GM18870 (cell line): ENCODE measurements at regions not wholly inside any gene's neighbourhood (a gene's known extent, or its start where the extent isn't known, plus 50 kb on each side); places are given as distances from the start of the nearest gene placed in this dataset.
A peak's percentile ranks its signal among the peaks of the same experiment; 100 is the strongest.

Experiments used
- ATAC-seq: cut with Tn5 transposase; IDR thresholded peaks from one replicate; pipeline ENCODE4 v1.9.1; 2021; ENCODE audit warnings: moderate library complexity; ENCODE audit not compliant: unreplicated experiment

DNA sequence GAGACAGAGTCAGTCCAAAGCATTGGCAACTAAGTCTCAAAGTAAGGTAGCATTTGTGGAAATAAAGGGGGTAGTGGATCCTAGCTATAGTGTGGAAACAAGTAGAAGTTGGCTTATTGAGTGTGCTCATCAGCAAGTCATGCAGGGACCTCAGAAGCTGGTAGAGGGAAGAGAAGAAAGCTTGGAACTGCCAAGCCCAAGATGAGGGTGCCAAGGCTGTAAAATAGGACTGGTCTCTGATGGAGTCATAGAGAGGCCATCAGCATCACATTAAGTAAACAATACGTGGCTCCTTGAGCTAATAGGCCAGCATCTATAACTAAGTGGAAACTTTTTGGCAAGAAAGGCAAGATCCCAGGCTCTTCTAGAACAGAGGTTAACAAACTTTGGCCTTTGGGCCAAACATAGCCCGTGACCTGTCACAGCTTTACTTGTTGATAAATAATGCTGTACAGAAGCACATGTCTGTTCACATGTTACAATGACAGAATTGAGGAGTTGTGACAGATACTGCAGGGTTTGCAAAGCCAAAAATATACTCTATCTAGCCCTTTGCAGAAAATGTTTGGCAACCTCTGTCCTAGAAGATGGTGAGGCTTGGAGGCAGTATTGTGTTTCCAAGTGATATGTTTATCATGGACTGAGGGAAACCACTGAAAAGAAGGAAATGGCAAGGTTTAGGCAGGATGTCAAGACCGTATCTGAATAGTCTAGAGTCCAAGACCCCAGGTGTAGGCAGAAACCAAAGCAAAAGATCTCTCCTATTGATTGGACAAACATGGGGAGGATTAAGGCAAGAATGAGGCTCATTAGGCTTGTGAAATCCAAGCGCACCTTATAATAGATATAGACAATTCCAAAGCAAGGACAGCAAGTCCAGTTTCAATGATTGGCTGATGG lies 62.5 kb upstream of the CD44 start:
- ATAC-seq, result no peak

DNA sequence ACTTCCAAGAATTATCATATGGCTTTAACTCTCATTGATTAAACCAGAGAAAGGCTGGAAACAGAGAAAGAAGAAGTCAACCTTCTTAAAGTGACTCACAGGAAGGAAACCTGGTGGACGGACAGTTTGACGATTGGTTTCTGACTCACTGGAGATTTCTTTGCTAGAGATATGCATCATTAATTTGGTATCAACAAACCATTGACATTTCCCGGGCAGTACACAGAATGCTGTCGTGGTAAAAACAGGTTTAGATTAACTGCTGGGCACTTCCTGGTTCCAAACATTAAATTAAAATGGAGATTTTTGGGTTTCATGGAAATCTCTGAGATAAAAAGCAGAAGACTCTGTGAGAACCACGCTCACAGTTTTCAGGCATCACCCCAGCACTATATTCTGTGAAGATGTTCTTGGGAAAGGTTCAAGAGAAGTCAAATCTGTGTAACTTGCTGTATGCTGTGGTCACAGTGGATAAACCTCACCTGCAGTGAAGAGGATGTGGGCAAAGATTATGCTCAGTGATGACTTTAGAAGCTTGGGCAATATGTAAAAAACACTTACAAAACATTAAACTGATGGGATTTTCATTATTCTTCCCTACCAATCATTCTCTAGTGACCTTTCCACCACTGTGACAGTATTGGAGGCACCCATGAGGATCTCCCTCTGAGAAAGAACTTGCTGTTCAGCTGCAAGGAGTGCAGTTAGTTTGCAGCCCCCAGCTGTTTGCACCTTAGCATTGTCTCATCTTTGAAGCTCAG lies 61.1 kb upstream of the CD44 start:
- ATAC-seq, result peak; percentile 54

DNA sequence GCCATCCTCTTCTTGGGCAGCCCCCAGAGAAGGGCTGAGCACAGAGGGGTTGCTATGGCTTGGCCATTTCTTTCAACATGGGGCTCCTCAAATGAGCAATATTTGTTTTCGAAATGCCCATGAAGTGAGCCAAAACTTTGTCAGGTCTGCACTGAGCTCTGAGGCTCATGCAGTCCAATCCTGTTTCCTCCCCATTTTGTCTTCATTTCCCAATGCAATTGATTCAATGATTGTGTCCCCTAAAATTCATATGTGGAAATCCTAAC lies 60.6 kb upstream of the CD44 start:
- ATAC-seq, result no peak

DNA sequence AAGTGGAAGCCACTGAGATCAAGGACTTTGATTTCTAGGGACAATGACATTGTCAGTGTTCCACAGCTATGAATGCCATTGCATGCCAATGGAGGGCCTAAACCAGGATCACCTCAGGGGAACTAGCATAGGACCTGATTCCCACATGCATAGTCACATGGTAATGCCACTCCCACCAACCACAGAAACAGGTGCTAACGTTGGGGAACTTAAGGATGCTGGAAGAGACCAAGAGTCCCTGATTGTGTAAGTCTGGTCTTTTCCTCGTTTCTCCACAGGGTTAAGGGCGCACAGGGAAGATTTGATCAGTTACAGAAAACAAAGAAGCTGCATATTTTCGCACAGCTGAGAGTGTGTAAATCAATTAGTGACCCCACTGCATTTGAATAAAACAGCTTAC lies 59.4 kb upstream of the CD44 start:
- no peak for ATAC-seq

DNA sequence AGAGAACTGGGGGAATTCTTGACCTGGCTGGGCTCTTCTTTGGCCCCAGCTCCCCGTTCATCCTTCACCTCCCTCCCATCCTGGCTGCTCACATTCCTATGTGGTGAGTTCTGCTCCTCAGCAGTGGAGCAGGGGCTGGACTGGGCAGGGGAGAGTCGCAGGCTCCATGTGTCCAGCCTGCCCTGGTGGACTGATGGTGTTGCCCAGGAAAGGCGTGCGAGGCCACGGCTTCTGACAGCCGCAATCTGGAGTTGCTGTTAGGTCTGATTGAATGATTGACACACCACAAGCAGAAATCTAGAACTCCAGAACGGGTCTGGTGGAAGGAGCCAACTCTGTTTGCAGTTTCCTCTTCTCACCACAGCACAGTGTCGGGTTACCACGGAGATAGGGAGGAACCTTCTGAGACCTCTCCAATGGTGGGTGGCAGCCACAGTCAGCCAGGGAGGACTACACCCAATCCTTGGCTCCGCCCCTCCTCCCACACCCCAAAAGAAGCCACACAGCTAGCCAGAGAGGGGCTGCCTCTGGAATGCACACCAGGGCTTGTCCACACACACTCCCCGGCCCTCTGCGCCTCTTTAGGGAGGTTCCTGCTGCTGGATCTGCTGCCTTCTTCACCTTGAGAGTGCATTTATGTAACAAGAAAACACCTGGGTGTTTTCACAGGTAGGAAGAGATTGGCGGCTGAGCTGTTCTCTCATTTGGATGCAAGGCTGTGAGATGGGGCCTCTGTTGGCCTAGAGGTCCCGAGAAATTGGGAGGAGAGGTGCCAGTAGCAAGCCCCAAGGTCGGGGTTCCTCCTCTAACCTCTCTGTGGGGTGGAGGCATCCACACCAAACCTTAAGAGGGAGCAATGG lies 56.4 kb upstream of the CD44 start:
- peak; percentile 65 for ATAC-seq

DNA sequence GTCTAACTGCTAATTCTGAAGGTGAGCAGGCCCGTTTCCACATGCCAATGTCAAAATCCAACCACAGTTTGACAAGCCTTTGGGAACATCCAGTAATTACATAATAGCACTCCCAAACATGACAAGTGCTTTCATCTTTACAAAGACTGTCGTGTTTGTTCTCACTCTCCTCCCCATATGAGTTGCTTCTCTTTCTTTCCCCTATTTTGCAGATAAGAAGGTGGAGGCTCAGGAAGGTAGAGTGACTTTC lies 55.9 kb upstream of the CD44 start:
- no peak for ATAC-seq

DNA sequence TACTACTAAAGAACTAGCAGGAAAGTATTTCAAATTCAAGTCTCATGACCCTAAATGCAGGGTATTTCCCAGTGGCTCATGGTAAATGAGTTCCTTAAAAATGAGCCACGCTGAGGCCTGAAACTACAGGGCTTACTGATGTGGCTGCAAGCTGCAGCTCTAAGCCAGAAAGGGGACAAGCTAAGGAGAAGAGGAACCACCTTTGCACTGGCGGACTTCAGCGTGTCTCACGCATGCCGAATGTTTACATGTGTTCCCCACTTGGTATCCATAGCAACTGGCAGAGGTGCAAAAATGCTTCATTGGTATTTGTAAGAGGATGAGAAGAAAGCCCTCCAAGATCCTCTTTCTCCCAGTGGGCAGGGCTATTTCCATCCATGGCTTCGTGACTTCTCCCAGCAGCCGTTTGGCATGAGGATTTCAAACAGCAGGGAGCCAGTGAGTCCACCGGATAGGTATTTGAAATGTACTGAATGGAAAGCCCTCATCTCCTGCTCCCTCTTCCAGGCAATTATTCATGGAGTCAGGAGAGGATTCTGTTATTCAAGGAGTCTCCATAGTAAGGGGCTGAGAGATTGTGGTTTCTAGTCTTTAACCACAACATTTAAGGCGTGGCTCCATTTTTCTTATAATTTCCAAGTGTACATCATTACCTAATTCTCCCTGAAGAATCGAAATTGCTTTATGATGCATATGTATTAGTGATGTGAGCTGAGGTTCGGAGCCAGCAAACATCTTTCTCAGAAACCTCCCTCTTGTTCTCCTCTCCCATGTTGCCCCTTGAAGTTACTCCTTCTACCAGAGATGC lies 55.3 kb upstream of the CD44 start:
- peak; percentile 60 for ATAC-seq

DNA sequence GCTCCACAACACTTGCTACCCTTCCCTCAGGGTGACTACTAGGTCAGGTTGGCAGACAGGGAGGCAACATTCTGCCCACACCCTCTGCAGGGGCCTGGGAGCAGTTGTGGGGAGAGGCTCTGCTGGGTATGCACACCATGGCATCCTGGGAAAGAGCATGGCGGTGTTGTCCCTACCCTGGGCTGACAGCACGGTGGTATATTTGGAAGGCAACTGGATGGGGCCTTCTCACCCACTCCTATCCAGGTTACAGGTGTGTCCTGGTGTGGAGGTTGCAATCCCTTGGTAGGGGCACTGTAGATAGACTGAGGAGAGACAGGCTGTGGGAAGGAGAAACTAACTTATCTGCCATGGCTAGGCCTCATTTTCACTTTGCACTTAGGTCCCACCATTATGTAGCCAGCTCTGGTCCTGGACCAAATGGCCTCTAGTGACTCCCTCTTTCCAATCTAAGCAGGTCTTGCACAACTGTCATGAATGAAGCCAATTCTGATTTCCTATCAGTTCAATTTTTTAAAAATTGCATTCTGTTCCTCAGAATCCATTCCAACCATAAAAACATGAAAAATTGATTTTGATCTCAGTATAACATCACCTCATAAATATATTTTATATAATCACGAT lies 54.0 kb upstream of the CD44 start:
- ATAC-seq, result no peak

DNA sequence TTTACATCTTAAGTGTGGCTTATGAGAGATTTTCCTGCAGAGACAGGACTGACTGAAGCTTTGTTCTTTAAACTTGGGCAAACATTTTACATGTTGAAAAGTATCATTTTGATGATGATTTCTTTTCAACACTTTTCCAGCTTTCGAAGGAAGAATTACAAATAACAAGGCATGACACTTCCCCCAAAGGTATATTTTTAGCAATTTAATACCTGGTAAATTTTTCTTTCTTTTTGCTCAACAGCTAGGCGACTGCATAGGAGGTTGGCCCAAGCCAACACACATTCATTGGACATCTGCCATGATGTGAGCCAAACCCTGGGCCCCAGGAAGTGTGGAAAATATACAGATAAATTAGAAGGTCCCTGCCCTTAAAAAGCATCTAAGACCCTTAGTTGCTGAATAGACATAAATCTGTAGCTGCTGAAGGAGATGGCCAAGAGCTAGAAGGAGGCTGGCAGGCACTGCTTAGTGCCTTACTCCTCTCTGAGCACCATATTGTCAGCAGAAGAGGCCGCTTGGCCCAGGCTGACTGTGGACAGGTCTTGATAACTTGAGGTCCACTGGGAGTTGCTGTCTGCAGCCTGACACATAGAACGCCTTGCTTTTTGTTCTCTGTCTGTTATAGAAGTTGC lies 53.3 kb upstream of the CD44 start:
- ATAC-seq, result no peak

DNA sequence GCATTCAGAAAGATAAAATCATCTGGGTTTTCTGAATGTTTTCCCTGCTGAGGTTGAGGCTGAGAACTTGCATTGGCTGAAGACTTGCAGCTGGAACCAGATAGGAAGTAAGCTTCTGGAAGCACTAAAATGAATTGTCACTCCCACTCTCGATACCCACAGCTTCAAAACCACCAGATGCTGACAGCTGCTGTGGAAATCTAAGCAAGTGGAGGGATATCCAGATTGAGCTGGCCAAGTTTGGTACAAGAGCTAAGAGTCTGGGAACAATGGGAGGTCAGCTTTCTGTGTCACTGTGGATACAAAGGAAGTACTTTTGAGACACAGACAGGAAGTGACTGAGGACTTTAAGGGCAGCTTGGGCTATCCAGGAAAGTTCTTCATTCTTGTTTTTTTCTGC lies 51.3 kb upstream of the CD44 start:
- ATAC-seq, result no peak

DNA sequence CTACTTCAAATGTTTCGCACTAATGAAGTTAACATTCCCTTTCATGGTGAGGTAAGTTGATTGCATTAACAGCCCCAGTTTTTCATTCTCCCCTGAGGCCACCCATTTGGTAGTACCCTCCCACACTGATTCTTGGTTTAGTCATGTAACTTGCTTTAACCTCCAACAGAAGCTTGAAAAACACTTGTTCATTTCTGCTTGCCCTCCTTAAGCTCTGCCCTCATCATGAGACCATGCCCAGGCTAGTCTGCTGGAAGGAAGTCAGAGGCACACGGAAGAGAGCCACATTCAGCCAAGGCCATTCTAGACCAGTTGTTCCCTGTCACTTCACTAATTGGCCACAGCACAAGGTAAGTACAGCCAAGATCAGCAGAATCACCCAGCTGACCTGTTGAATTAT lies 50.7 kb upstream of the CD44 start:
- ATAC-seq, result no peak

DNA sequence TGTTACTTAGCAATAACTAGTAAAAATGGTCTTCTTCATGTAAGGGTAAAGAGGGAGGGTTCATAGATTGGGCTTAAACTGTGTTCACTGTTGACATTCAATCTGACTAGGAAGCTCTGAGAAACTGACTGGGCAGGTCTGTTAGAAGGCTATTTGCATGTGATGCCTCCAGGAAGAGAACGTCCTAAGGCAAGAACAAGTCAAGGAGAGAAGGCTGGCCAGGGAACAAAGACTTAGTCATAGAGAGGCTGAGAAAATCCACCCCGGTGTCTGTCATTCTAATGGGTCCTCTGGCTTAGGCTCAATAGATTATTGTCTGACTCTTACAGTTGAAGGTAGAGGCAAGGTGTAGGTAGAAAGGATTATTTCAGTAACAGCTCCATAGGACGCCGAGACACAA lies 50.3 kb upstream of the CD44 start:
- no peak for ATAC-seq
